GM18868 (cell line): ENCODE measurements at regions not wholly inside any gene's neighbourhood (a gene's known extent, or its start where the extent isn't known, plus 50 kb on each side); places are given as distances from the start of the nearest gene placed in this dataset.
"Not testable (repeated sequence)": the region's sequence is repeated elsewhere in the genome, so short reads cannot be mapped to it uniquely, and the experiment has no call there.

Experiments used
- ATAC-seq: cut with Tn5 transposase; IDR thresholded peaks from one replicate; pipeline ENCODE4 v1.9.1; 2021; ENCODE audit warnings: mild to moderate bottlenecking, moderate library complexity; ENCODE audit not compliant: unreplicated experiment

- ATAC-seq = no peak
Measured at GRCh38 chr11:98059488-98059887, 961.3 kb upstream of the CNTN5 start.

GRCh38 chr11:98060759-98061158 lies 960.0 kb upstream of the CNTN5 start:
- ATAC-seq = no peak

GRCh38 chr11:98061858-98062257 lies 958.9 kb upstream of the CNTN5 start:
- ATAC-seq = no peak

- no peak for ATAC-seq
Measured at GRCh38 chr11:98062714-98063113, 958.0 kb upstream of the CNTN5 start.

GRCh38 chr11:98068251-98068650 lies 952.5 kb upstream of the CNTN5 start:
- no peak for ATAC-seq

- not testable (repeated sequence) for ATAC-seq
Measured at GRCh38 chr11:98069147-98069546, 951.6 kb upstream of the CNTN5 start.

- no peak for ATAC-seq
Measured at GRCh38 chr11:98069861-98070260, 950.9 kb upstream of the CNTN5 start.

- ATAC-seq = no peak
Measured at GRCh38 chr11:98090861-98091505, 929.8 kb upstream of the CNTN5 start.

- ATAC-seq = peak; percentile 73
Measured at GRCh38 chr11:98099371-98099770, 921.4 kb upstream of the CNTN5 start.

GRCh38 chr11:98100689-98101088 lies 920.1 kb upstream of the CNTN5 start:
- ATAC-seq = no peak

GRCh38 chr11:98101329-98101728 lies 919.4 kb upstream of the CNTN5 start:
- ATAC-seq = no peak

- no peak for ATAC-seq
Measured at GRCh38 chr11:98104249-98104648, 916.5 kb upstream of the CNTN5 start.

- ATAC-seq = no peak
Measured at GRCh38 chr11:98107736-98108135, 913.0 kb upstream of the CNTN5 start.

GRCh38 chr11:98110030-98110429 lies 910.7 kb upstream of the CNTN5 start:
- no peak for ATAC-seq

GRCh38 chr11:98115873-98116272 lies 904.9 kb upstream of the CNTN5 start:
- no peak for ATAC-seq

- ATAC-seq = no peak
Measured at GRCh38 chr11:98130117-98130625, 890.6 kb upstream of the CNTN5 start.

- no peak for ATAC-seq
Measured at GRCh38 chr11:98136357-98136756, 884.4 kb upstream of the CNTN5 start.

GRCh38 chr11:98137437-98137836 lies 883.3 kb upstream of the CNTN5 start:
- ATAC-seq = no peak

- no peak for ATAC-seq
Measured at GRCh38 chr11:98143661-98144060, 877.1 kb upstream of the CNTN5 start.

- no peak for ATAC-seq
Measured at GRCh38 chr11:98153752-98154151, 867.0 kb upstream of the CNTN5 start.

- ATAC-seq = no peak
Measured at GRCh38 chr11:98155696-98156095, 865.1 kb upstream of the CNTN5 start.

- ATAC-seq = no peak
Measured at GRCh38 chr11:98177925-98178324, 842.8 kb upstream of the CNTN5 start.

- ATAC-seq = no peak
Measured at GRCh38 chr11:98180511-98180910, 840.2 kb upstream of the CNTN5 start.
